Glomerular endothelial cell (primary cell): ENCODE measurements at regions not wholly inside any gene's neighbourhood (a gene's known extent, or its start where the extent isn't known, plus 50 kb on each side); places are given as distances from the start of the nearest gene placed in this dataset.
"Not testable (repeated sequence)": the region's sequence is repeated elsewhere in the genome, so short reads cannot be mapped to it uniquely, and the experiment has no call there.

Experiments
- DNase-seq: peaks from one replicate; pipeline ENCODE4 v3.0.0-alpha.2; 2011; ENCODE audit warnings: low read depth, low spot score; ENCODE audit errors: extremely low read depth

DNA sequence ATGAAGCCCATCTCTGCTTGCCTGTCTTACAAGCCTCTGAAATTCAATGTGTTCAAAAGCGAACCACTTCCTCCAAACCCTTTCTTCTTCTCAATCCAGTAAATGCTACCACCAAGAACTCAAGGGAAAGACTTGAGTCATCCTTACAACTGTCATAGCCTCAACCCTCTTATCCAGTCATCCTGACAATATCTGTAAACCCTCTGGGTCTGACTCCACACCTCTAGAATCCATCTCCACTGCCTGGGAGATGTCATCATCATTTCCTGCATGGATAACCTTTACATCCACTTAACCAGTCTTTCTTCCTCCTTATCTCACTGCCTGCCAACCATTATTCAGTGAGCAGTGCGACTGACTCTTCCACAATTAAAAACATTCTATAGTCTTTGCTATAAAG, 441.1 kb downstream of the SETD4 start:
- no peak for DNase-seq

DNA sequence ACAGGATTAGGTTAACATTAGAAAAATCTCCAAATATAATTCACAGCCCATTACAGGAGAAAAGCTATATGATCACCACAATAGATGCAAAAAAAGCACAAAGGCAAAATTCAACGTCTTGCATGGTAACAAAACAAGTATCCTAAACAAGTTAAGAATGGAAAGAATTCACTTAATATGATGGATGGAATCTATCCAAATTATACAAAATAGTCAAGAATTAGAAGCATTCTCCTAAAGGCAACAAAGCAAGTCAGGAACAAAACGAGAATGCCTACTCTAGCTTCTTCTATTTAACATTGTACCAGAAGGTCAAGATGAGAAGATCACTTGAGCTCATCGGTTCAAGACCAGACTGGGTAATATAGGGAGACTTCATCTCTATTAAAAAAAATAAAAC, 442.8 kb downstream of the SETD4 start:
- DNase-seq: no peak

DNA sequence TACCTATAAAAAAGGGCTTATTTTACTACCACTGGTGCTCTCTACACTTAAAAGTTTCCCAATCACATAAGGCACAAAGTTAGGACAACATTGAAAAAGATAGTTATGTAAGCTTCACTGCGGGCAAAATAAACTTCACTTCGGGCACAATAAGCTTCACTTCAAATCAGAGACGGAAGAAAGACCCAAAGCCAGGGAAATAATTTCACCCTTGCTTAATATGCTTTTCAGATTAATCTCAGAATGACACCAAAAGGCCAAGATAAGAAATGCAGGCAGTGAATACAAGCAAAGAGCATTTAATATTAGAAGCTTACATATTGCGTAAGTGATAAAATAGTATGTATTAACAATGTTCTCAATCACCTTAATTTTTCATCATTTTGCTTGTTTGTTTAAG, 444.2 kb downstream of the SETD4 start:
- DNase-seq: no peak

DNA sequence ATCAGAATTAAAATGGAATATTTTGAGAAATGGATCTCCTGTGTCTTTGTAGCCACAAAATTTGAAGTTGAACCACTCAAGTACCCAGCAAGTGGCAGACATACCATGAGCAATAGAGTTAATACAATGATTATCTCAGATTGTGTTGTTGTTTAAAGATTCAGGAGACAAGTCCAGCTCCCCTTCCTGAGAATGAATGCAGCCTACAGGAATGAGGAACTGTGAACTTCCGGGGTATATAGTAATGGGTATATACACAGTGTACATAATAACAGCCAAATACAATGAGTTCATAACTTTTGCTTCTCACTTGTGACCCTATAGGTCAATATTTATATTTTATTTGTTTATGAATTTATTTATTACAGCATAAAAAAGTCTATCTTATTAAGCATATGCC, 445.0 kb downstream of the SETD4 start:
- no peak for DNase-seq

DNA sequence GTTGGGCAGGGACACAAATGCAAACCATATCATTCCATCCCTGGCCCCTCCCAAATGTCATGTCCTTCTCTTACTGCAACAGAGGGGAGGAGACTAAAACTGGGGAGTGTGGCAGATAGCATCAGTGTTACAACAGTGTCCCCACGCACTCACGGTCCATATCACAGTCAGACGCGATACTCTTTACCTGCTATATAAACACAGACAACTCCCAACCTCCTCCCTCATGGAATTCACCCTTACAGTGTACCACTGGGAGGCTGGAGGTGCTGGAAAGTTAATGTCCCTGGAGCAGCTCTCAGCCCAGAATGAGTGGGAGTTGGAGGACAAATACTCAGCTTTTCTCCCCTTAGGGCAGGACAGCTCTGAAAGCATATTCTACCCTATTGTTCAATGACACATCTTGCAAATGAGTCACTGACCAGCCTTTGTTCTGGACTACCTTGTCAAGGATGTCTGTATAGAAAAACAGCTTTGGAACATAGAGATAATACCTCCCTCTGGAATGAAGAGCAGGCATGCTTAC, 445.9 kb downstream of the SETD4 start:
- no peak for DNase-seq

DNA sequence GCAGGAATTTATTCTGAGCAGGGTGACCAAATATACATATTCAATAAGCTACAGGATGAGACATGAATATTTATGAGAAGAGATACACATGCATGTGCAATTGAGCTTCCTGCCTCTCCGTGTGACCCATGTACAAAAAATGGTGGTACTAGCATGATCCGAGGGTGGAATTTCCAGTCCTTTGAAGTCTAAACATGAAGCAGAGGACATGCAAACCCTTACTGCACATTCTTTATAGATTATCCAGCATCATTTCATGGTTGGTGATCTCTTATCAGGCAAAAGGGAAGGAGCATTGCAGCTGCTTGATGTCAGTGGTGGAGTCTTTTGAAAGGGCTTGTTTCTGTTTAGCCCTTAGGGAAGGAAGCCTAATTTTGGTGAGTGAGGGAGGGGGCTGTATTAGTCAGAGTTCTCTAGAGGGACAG, 448.6 kb downstream of the SETD4 start:
- DNase-seq: no peak

DNA sequence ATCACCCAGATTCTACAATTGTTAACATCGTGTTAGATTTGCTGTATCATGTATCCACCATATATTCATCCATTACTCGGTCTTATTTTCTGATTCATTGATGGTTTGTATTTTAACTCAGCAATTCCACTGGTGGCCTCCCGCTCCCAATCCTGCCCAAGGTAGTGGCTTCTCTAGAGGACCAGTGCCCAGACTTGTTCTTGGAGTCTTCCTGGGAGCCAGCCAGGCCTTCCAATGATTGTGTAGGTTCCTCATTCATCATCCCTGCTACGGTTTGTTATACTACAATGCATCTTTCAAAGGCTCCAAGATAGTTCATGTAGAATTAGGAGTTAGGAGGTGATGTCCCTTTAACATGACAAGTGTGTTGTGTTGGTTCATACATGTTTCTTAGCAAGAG, 451.1 kb downstream of the SETD4 start:
- no peak for DNase-seq

DNA sequence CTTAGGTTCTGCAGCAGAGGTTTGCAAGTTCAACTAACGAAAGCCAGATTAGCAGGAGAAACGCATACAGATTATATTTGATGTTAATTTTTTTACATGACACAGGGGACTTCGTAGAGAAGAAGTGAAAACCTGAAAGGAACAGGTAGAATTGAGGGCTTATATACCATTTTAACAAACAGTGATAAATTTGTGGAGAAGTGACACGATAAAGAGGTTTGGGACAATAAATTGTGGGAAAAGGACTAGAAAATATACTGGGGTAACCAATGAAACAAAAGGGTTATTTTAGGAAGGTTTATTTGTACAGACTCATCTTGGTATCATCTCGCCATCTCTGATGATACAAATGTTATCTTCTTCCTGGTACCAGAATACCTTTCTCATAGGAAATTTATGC, 452.9 kb downstream of the SETD4 start:
- DNase-seq: no peak

DNA sequence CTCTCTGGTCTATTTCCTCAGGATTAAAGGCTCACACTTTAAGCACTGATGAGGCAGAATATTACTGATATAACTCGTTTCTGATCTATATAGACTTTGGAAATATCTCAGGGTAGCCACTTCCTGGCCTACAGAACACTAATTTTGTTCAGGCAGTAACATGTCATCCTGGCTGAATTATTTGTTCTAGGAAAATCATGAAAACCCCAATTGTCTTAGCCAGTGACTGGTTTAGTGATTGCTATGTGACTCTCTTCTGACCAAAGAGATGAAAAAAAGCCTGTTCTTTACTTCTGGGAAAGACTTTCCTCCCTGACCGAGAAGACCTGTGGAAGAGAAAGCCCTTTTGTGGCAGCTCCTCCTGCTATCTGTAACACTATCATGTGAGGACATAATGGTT, 453.7 kb downstream of the SETD4 start:
- no peak for DNase-seq

DNA sequence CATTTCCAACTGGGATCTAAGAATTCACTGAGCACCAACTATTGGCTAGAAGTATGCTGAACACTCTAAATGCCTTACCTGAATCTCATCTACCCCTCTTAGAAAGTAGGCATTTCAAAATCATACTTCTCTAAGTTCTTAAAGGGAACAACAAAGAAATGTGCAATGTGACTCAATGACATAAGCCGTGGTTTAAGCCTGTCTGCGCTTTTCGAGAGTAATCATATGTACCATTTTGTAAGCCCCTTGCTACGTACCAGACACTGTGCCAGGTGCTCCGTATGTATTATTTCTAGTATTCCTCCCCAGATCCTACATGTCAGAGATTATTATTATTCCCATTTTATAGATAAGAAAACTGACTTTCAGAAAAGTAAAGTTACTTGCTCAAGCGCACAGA, 454.2 kb downstream of the SETD4 start:
- no peak for DNase-seq

DNA sequence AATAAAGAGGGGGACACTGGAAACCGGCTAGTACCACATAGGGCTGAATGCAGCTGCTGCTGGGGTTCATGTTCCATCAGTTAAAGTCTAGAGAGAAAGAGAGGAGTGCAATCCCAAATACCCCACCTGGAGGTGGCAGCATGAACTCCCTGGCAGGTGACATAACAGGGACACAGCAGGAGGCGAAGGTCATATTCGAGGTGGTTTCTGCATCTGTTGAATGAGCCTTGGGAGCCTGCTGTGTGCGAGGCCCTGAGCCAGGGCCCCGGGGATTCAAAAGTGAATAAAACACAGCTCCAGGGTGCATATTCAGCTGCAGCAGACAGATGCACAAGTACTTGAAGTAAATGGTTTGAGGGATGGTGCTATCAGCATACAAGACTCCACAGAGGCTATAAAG, 456.8 kb downstream of the SETD4 start:
- DNase-seq: no peak

DNA sequence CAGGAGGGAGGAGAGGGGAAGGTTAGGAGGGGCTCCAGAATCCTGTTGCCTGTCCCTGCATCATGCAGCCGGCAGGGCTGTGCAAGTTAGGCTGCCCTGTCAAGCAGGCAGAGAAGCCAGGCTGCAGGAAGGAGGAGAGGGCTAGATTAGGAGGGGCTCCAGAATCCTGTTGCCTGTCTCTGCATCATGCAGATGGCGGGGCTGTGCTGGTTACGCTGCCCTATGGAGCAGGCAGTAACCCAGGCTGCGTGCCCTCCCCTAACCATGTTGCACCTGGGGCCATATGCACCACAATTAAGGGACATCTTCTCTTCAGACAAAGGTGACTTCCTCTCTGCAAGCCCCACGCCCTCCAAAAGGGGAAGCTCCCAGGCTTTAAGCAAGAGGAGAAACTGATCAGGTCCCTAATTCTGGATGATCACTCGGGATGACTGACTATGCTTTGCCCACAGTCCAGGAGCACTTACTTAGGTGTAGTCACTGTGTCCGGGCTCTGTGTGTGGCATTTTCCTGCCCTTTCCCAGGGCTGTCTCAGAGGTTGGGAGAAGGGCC, 457.4 kb downstream of the SETD4 start:
- no peak for DNase-seq

DNA sequence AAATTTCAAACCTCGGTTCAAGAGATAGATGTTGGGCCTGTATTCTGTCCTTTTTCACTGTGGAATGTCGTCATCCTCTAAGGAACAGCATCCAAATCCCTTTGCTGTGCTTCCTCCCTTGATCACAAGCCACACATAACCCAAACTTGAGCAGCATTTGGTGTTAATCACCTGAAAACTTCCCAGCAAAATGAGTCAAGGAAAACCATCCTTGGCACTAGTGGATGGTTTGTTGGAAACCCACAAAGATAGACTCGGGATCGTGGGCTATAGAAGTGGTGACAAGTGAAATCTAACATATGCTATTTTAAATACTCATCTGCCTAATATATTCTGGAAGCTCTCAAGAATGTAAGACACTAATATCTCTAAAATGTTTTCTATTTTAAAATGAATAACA, 459.1 kb downstream of the SETD4 start:
- DNase-seq: no peak

DNA sequence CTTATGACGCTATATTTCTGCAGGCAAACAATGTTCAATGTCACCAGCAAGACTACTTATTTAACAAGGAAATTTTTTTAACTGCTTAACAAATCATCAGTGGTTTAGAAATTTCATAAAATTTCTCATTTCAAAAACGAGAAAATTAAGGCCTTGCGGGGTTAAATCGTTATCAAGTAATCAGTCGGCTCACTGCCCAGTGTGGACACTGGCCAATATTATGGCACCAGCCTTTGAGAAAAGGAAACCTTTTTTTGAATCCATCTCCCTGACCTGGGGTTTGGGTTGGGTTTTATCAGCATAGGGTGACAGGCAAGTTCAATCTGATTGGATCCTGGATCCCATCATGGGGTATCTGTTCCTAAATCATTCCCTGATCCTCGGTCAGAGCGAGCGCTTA, 461.2 kb downstream of the SETD4 start:
- DNase-seq: no peak

DNA sequence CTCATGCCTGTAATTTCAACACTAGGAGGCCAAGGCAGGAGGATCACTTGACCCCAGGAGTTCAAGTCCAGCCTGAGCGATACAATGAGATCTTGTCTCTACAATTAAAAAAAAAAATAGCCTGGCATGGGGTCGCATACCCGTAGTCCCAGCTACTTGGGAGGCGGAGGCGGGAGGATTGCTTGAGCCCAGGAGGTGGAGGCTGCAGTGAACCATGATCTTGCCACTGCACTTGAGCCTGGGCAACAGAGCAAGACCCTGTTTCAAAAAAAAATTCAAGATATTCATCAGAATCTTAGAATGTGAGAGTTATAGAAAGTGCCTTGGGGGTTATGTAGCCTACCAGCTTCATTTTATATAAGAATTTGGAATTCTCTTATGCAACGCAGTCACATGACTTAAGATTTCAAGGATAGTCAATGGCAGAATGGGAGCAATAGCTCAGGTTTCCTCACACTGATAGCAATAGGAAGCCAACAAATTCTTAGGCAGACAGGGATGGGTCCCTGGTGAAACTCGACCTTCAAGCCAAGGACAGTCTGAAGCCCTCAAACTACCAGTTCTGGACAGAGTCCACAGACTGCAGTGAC, 462.5 kb downstream of the SETD4 start:
- DNase-seq: no peak

DNA sequence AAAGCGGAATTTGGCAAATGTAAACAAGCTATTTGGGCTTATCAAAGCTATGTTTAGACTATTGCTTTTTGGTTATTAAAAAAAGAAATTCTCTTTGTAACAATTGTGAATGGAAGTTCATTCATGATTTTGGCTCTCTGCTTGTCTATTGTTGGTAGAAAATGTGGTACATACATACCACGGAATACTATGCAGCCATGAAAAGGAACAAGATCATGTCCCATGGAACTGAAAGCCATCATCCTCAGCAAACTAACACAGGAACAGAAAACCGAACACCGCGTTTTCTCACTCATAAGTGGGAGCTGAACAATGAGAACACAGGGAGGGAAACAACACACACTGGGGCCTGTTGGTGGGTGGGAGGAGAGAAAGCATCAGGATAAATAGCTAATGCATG, 465.4 kb downstream of the SETD4 start:
- no peak for DNase-seq

DNA sequence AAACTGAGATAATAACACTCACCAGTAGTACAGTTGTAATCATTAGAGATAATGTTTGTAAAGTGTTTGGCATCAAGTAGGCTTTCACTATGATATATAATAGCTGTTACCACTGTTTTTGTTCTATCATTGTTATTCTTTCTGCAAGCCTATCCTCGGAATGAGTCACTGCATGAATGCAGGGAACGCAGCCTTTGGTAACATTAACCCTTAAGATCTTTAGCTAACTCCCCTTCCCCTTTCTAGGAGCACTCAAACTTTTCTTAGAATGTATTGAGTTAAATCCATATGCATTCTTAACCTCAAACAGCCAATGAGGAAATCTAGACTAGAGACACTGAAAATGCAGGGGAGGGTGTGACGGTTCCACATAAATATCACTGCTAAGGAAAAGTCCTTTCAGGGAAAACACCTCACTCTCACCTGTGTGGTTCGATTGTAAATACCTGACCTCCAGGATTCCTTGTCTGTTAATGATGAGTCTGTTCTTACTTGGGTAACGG, 467.3 kb downstream of the SETD4 start:
- no peak for DNase-seq

DNA sequence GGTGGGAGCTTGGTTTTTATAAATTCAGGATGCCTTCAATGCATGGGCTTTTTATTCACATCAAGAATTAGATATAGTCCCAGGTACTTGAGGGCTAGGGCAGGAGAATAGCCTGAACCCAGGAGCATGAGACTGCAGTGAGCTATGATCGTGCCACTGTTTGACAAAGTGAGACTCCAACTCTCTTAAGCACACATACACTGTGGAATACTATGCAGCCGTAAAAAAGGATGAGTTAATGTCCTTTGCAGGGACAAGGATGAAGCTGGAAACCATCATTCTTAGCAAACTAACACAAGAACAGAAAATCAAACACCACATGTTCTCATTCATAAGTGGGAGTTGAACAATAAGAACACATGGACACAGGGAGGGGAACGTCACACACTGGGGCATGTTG, 470.0 kb downstream of the SETD4 start:
- not testable (repeated sequence) for DNase-seq

DNA sequence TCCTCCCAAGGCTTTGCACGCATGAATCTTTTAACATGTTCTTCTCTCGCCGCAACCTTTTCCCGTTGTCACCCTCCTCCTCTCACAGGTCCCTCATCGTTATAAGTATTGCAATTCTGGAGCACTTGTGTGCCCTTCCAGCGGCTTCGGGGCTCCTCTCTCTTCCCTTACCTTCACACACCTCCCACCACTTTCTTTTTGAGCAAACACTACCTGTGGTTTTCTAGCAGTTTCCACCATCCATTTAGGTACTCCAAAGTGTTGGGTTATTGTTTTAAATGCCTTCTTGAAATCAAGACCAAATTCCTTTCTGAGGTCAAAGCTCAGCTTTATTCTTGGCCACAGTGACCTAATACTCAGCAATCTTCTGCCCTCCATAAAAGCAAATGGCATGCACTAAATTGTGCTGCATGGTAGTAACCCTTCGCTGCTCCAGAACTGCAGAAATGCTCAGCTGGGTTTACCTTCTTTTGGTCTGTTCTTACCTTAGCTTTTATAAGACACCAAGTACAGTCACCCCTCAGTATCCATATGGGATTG, 472.4 kb downstream of the SETD4 start:
- no peak for DNase-seq

DNA sequence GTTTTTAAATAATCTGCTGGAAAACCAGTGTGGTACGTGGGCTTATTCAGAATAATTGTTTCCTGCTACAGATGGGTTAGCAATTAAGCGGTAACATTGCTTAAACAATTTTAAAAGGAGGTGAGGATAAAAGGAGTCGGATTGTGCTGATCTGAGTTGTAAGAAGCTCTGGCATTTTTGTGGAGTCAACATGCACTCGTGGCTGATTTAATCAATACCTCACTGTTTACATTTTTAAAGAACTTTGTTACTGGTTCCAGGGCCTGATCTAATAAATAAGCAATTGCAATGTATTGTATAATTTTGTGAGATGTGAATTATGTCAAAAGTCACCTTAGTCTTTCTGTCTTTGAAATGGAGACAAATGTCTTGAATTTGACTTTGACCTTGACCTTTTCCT, 474.0 kb downstream of the SETD4 start:
- DNase-seq: no peak

DNA sequence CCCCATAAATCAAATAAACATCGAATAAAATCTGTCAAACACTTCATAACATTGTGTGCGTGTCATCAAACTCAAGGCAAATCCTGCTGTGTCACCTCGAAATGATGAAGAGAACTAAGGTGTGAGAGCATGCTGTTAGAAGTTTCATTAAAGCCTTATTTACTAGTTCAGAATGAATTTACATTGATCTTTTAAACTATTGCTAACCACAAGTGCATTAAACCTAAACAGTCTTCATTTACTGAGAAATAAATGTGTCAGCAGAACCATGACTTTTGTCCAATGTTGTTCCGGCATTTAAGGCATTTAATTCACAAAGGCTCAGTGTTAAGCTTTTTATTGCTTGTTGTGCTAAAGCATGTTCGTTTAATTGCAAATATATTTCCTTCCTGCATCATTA, 474.4 kb downstream of the SETD4 start:
- DNase-seq: no peak

DNA sequence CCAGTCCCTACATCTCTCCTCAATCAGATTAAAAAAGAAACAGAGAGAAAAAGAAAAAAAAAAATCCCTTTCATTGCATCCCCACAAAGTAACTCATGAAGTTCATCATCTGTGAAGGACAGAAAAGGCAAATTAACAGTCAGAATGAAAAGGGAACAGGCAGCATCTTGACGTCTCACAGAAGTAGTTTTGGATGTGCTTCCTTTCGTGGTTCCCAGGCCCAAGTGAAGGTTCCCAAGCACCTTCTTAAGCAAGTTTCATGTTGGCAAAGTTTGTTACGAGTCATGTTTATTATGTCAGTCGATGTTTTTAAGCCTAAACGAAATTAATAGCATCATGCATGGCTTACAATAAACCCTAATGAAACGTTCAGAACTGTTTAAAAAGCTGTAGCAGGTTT, 475.2 kb downstream of the SETD4 start:
- DNase-seq: no peak
